ENCODE measurements at regions not wholly inside any gene's neighbourhood (a gene's known extent, or its start where the extent isn't known, plus 50 kb on each side); places are given as distances from the start of the nearest gene placed in this dataset.
A peak's percentile ranks its signal among the peaks of the same experiment; 100 is the strongest.
"Not testable (repeated sequence)": the region's sequence is repeated elsewhere in the genome, so short reads cannot be mapped to it uniquely, and the experiment has no call there.

DNA sequence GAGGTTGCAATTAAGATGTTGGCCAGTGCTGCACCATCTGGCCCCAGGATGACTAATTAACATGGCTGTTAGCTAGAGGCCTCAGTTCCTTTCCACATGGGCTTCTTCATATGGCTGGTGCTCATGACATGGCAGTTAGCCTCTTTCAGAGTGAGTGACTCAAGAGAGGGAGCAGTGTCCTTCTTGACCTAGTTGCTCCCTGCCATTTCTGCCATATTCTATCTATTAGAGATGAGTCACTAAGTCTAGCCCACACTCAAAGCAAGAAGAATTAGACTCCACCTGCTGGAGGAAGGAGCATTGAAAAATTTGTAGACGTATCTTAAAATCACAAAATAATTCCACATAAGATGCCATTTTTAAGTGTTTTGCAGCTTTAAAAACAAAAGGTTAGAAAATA is 651.2 kb upstream of the CCNG1 start:
- DNase-seq (ENCODE audit: low spot score) = no peak

DNA sequence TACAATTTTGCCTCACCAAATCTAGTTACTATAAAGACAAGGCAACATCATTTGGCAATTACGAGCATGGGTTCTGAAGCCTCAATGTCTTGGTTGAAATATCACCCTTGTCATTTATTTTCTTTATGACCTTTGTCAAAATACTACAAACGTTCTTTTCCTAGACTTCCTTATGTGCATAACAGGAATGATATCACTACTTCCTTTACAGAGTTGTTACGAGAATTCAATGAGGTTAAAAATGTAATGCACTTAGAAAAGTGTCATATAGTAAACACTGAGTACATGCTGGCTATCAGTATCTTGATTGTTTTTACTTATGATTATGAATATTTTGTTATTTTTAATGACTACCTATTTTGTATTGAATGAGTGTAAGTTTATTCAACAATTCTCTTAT is 640.9 kb upstream of the CCNG1 start:
- no peak for DNase-seq (ENCODE audit: low spot score)

DNA sequence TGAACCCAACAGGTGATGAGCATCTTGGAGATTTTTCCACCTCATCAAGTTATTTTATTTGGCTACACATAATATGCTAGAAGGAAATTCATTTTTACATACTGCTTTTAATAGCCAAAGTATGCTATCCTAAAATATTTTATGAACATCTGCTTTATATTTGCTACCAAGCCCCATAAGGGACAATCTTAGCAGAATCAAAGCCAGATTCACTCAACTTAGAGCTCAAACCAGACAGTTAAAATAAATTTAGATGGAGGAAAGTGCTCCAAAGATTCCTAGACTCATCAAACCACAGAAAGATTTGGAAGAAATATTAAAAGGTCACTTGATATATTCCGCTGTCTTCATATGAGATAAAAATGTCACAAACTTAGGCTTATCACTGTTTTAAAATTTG is 637.1 kb upstream of the CCNG1 start:
- DNase-seq (ENCODE audit: low spot score) = no peak

DNA sequence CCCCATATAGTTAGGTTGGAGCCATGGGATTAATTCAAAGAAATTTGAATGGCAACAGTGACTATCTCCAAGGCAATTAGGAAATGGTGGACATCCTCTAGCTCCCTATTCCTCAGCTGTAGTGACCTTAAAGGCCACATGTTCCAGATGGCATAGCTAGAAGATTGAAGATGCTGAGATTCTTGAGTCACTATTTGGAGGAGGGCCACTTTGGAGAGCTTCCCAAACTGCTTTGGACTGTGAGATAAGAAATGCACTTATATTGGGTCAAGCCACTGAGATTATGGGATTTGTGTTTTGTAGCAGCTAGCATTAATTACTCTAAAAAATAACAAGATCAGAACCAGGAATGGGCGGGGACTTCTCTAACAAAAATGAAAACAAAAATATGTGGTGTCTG is 636.2 kb upstream of the CCNG1 start:
- DNase-seq (ENCODE audit: low spot score) = no peak

DNA sequence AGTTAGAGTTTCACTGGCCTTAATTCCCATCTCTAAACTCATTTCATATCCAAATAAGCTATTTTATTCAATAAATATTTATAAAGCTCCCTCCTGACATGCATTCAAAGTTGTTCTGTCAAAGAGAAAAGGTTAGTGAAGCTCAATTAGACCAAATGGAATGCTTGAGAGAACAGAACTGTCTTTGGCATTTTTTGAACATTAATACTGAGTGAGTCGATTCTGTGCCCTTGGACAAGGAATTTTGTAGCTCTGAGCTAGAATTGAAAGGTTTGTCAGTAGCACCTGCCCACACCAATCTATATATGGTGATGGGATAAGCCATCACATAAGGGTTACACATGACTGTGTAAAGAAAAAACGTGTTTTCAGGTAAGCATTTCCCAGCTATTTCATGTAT is 631.2 kb upstream of the CCNG1 start:
- DNase-seq (ENCODE audit: low spot score) = no peak

DNA sequence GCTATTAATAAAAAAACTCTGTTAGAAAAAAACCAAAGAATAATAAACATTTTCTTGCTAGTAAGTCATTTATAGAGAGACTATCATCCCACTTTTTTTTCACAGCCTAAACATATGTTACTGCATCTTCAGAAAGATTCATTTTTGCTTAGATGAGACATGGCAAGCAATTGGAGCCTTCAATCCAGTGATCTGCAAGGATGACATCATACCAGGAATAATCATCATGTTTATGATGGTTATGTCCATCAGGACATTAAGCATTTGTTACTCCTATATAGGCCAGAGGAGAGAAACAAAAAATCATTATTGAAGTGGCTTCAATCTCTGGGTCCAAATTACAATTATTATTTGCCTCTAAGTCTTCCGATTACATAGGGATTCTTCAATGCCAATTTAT is 626.3 kb upstream of the CCNG1 start:
- DNase-seq (ENCODE audit: low spot score) = no peak

DNA sequence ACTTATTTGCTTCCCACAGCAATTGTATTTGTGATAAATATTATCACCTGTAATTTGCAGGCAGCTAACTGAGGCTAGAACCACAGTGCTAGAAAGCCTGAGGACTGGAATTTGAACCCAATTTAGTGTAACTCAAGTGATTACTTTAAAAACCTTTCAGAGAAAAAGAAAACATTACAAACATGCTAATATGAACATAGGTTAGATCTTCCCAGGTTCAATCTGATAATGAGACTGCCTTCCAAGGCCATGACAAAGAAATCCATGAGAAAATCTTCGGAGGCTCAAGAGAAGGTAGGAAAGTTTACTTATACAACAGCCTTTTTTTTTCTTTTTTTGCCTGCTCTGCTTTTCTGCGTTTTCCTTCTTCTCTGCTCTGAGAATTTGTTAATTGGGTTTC is 620.6 kb upstream of the CCNG1 start:
- DNase-seq (ENCODE audit: low spot score) = no peak

DNA sequence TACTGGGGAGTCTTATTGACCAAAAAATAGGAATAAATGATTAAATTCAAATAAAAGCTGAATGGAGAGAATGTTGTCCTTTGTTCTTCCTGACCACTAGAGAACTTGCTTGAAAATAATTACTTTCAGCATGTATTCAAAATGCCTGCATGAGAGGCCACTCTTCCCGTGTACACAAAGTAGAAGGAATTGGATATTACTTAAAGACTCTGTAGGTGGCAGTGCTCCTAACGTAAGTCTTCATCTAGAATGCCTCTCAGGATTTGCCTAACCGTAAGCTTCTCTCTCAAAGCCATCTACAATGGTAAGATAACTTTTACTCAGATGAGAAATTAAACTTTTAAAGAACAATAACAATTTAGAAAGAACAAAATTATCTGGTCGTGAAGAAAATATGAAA is 620.0 kb upstream of the CCNG1 start:
- DNase-seq (ENCODE audit: low spot score) = no peak

DNA sequence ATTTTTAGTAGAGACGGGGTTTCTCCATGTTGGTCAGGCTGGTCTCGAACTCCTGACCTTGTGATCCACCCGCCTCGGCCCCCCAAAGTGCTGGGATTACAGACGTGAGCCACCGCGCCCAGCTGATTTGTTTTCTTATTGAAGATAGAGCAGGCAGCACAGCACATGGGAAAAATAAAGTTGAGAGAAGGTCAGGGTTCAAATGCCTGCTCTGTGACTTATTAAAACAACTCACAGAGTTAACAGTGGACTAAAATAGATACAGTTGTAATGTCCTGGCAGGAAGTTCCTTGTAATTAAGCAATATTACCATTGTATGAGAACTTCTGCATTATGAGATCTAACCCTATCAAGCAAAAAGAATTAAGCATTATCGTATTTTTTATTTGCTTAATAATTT is 615.7 kb upstream of the CCNG1 start:
- not testable (repeated sequence) for DNase-seq (ENCODE audit: low spot score)

DNA sequence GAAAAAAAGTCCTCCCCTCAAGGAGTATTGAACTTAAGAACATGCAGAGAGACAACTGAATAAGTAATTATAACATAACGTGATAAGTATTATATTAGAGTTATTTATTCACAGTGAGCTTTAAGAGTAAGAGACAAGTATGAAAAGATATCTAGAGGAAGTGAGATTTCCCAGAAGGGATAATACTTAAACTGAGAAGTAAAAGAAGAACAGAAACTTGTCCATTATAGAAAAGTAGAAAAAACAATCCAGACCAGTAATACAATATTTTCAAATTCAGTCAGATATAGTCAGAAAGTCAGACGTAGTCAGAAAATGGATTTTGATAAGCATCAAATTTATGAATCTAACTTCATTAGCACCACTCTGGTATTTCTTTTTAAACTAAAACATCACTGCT is 613.0 kb upstream of the CCNG1 start:
- no peak for DNase-seq (ENCODE audit: low spot score)

DNA sequence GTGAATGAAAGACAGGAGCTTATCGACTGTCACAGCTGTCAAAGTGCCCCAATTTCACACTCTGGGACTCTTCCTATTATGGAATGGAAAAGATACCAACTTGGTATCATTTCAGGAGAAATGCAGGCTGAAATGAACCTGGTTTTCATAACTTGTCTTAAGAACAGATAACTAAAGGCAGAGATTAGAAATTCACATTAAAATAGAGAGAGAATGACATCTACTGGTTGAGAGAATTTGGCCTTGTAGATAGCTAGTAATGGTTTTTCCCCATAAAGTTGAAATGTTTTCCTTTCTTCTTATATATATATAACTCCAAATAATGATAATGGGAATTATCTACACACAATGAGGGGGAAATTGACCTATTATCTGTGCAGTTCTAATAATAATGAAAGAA is 600.2 kb upstream of the CCNG1 start:
- peak; percentile 9 for DNase-seq (ENCODE audit: low spot score)

DNA sequence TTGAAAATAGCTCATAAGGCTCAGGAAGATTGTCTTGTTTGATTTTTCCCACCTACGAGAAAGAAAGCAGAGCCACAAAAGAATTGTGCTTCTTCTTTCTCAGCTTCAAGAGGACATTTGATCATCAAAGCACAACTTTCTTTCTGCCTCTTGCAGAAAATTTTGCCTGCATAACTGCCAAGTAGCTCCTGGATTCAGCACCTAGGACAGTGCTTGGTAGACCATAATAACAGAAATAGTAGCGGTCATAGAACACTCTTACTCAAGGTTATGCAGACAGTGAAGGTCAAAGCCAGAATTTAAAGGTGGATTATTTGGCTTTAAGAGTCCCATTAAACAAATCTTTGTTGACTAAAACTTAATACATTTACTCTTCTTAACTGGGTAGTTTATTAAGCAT is 594.7 kb upstream of the CCNG1 start:
- no peak for DNase-seq (ENCODE audit: low spot score)

DNA sequence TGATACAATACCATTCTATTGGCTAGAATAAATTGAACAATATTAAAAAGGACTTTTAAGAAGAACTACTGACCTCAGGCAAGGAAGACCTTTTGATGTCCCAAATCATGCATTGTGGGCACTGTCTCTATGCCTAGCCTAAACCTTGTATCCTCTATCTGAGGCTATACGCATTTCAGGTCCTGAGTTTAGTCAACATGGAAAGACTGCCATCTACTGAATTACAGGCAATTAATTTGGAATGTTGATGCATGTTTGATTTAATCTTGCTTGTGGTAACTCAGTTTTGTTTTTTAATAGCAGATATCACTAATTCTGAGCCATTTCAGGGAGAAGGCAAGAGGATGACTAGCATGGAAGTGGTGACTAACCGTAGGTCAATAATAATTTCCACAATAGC is 585.3 kb upstream of the CCNG1 start:
- peak; percentile 24 for DNase-seq (ENCODE audit: low spot score)

DNA sequence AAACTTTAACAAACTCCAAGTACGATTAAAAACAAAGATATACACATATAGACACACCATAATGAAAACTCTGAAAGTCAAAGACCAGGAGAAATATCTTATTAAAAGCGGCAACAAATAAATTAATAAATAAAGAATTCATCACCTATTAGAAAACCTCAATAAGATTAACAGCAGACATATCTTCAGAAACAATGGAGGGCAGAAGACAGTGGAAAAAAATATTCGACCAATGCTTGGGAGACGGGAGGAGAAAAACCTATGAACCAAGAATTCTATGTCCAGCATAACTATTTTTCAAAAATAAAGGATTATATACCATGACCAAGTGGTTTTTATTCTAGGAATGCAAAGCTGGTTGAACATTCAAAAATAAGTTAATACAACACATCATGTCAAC is 578.6 kb upstream of the CCNG1 start:
- DNase-seq (ENCODE audit: low spot score) = no peak

DNA sequence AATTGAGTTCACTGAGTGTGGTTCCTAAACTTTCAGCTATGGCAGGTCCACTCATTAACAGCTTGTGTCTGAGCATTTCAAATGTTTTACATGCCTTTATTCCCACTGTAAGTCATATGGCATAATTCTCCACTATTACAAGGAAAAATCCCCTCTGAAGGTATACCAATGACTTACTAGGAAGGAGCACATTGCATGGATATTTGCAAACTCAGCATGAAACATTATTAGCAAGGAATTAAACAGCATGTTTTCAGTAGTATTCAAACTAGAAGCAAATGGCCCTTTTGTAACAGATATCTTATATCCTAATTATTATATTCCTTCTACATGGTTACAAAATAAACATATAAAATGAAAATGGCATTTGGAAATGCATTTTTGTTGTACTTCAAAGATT is 566.4 kb upstream of the CCNG1 start:
- DNase-seq (ENCODE audit: low spot score) = no peak

DNA sequence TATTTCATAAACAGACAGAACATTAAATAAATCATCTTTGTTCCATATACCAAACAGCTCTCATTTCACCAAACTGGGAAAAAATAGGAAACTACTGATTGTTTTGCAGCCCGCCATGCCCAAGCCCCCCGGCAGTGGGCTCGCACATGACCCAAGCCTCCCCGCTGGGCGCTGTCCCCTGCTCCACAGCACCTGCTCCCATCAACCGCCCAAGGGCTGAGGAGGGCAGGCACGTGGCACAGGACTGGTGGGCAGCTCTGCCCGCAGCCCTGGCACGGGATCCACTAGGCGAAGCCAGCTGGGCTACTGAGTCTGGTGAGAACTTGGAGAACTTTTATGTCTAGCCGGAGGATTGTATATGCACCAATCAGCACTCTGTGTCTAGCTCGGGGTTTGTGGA is 554.8 kb upstream of the CCNG1 start:
- DNase-seq (ENCODE audit: low spot score) = no peak

DNA sequence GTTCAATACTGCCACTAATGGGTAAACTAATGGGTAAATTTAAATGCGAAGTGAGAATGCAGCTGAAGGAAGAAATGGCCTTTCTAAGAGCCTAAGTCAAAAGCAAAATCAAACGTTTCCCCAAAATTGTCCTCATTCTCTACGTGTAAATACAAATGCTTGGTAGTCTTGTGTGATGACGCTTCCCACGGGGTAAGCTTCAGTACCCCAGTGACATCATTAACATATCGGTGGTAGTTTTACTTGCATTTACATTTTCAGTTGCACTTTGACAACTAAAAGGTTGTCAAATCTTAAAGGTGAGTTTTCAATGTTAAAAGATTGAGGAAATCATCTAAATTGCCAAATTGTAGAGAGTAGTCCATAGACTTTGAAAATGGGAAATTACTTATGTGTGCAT is 550.7 kb upstream of the CCNG1 start:
- DNase-seq (ENCODE audit: low spot score) = no peak

DNA sequence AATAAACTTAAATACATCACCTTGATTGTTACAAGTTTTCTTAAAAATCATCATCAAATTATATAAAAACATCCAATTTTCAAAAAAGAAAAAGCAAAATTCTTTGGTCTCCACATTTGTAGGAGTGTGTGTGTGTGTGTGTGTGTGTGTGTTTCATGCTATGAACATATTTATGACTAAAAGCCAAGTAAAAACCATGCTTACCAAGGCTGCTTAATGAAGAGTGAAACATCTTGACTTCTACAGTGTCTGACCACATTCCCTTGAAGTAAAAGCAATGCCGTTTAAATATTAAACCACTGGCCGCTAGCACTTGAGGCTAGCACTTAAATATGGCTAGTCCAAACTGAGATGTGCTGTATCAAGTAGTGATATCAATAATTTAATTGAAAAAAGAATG is 549.1 kb upstream of the CCNG1 start:
- no peak for DNase-seq (ENCODE audit: low spot score)

DNA sequence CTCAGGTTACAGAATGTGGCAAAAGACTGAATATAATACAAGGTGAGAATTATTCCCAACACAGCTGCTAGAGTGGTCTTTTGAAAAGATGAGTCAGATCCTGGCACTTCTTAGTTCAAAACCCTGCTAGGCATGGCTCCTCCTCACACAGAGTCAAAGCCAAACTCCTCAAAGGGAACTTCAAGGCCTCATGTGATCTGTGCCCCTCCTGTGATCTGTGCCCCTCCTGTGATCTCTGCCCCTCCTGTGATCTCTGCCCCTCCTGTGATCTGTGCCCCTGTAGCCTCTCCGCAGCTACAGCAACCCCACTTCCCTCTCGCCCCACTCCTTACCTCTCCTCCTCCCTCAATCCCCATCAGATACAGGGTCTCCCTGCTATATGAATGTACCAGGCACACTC is 525.5 kb upstream of the CCNG1 start:
- DNase-seq (ENCODE audit: low spot score) = no peak

DNA sequence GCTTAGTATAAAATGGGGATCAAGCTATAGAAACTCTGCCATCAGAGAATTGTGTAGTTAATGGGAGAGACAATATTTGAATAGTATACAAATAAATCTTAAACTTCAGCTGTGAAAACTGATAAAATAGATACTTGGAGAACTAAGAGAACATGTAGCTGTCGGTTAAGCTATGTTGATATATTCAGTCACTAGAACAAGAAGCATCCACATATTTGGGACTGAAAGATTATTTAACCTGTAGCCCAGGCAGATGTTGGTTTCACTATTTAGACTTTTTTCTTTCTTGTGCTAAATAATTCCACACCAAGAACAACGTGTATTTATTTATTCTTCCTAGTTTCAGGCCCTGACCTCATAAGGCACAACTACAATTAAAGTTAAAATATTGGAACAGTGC is 521.0 kb upstream of the CCNG1 start:
- no peak for DNase-seq (ENCODE audit: low spot score)

DNA sequence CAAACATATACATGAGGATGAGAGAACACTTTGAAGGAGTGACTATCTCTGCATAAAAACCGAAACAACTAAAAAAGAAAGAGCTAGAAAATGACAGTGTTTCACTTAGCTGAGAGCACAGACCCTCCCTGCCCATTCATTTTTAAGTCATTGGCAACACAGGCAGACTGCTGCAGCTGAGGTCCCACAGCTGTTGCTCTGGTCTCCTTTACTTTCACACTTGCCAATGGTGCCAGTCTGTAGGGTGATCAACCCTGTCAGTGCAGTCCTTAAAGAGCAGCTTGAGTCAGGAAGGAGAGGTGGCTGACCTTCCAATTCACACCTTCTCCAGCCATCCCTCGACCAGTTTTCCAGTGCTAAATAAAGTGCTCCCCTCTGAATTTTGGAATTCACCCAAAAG is 508.3 kb upstream of the CCNG1 start:
- DNase-seq (ENCODE audit: low spot score) = no peak

DNA sequence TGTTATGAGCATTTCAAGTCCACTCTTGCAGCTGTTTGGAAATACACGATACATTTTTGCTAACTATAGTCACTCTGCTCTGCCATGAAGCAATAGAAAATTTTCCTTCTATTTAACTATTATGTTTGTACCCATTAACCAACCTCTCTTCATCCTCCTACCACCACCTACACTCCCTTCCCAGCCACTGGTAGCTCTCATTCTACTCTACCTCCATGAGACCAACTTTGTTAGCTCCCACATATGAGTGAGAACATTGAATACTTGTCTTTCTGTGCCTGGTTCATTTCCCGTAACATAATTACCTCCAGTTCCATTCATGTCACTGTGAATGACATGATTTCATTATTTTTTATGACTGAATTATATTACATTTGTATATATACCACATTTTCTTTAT is 505.9 kb upstream of the CCNG1 start:
- DNase-seq (ENCODE audit: low spot score) = no peak

DNA sequence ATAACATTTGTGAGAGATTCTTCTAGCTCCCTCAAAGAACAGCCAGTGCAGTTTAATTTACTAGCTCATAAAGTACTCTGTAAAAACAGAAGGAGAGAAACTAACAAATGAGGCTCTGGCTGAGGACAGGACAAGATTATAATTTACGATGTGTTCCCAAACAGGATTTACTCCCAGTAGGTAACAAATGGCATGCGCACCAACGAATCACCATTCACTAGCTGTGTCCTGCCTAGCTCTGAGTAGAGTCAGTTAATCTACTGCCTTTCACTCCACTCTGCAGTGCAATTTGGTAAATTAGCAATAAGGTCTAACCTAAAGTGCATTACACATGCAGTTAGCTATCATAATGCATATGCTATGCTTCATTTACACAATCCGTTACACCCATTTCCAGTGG is 497.4 kb upstream of the CCNG1 start:
- no peak for DNase-seq (ENCODE audit: low spot score)

DNA sequence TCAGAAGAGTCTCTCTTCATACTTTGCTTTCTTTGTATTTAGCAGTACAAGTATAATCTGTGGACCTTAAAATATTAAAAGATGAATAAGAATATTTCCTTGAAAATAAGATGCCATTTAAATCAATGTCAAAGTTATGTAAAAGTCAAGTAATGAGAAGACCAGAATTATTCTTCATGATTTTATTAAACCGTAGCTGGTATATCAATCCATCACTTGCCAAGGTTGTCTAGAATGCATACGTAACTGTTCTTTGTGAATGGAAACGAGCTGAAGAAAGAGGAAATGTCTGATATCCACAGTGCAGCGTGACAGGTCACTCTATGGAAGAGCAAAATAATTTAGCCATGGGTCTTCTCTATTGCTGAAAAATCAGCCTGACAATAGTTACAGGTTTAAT is 488.7 kb upstream of the CCNG1 start:
- DNase-seq (ENCODE audit: low spot score) = no peak

DNA sequence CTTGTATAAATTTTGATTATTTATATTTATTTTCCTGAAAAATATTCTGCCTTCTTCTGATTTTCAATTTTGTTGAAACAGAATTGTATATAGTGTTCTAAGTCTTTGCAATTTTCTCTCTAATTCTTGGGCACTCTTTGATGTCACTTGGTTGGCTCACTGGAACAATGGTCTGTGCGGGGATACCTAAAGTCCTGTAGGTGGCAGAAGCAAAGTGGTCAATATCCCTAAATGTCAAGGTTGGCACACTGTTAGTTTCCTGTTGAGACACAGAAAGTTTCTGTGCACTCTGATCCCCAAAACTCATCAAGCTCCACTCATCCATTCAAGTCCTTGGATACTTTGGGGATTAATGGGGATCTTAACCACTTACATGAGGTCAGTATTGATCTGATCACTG is 480.8 kb upstream of the CCNG1 start:
- no peak for DNase-seq (ENCODE audit: low spot score)

DNA sequence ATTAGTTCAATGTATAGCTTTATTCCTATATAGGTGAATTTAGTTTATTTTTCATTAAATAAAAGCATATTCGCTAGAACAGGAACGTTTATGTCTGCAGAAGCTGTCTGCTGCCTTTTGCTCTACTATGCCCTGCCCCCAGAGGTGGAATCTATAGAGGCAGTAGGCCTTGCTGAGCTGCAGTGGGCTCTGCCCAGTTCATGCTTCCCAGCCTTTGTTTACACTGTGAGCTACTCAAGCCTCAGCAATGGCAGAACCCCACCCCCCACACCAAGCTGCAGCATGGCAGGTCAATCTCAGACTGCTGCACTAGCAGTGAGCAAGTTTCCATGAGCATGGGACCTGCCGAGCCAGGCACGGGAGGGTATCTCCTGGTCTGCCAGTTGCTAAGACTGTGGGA is 473.3 kb upstream of the CCNG1 start:
- DNase-seq (ENCODE audit: low spot score) = not testable (repeated sequence)
